Inflammatory macrophage treated with lipopolysaccharide for 1 hour (primary cell): ENCODE measurements at regions not wholly inside any gene's neighbourhood (a gene's known extent, or its start where the extent isn't known, plus 50 kb on each side); places are given as distances from the start of the nearest gene placed in this dataset.
A peak's percentile ranks its signal among the peaks of the same experiment; 100 is the strongest.

Experiments used
- DNase-seq, 2 donors: peaks; one replicate each; pipeline ENCODE4 v3.0.0-alpha.2; 2020 to 2022

DNA sequence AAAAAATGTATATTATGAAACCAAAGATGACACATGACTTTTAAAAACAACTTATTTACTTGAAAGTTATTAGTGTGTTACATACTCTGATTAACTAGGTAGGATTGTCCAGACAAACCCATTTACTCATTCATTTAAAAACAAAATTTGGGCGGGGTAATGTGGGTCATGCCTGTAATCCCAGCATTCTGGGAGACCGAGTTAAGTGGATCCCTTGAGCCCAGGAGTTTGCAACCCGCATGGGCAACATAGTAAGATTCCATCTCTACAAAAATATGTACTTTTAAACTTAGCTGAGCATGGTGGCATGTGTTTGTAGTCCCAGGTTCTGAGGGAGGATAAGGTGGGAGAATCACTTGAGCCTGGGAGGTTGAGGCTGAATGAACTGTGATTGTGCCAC, 1414.7 kb downstream of the PLA2G4A start:
- no peak for DNase-seq

DNA sequence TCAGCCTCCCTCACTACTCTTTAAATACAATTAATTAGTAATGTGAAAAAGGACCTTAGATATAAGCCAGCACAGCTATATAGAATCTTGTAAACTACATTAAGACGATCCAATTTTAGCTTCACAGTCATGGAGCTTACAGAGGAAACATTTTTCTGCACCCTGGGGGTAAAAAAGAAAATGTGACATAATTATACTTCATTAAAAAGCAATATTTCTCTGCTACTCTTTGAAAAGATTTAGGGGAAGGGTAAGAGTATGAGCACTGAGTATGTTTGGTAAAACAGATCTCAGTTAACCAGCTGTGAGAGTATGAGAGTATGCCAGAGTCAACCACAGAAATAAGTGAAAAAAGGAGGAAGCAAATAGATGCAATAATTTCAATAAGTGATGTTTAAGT, 1415.9 kb downstream of the PLA2G4A start:
- no peak for DNase-seq

DNA sequence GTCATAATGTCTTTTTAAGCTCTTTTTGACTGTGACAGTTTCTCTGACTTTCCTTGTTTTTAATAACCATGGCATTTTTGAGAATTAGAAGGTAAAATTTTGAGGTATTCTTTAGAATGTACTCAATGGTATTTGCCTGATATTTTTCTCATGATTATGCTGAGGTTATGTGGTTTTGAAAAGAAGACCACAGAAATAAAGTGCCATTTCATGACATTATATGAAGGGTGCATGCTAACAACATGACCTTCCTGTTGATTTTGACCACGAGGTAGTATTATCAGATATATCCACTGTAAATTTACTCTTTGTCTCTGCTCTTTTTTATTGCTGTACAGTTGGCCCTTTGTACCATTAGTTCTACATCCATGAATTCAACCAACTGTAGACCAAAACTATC, 1418.5 kb downstream of the PLA2G4A start:
- DNase-seq, result no peak

- peak; percentile 48 to 77 for DNase-seq
Observed at GRCh38 chr1:188249811-188250210, 1421.1 kb downstream of the PLA2G4A start.

- DNase-seq, result no peak
Observed at GRCh38 chr1:188251036-188251435, 1422.3 kb downstream of the PLA2G4A start.

- no peak for DNase-seq
Observed at GRCh38 chr1:188261849-188262248, 1433.1 kb downstream of the PLA2G4A start.

DNA sequence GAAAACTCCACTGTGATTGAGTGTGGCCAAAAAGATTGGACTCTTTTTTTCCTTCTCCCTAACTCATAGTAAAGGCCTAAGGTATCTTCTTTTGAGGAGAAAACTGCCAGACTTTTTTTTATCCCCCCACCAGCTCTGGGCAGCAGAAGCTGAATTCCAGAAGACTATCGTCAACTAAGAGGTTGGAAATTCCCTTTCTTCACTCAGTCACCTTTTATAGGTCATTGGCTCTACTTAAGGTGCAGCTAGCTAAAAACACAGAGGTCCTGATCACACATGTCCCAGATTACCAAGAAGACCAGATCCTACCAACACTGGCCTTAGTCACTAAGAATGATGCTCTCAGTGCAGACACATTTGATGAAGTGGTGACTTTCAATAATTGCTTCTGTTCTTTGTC, 1441.2 kb downstream of the PLA2G4A start:
- DNase-seq, result no peak

DNA sequence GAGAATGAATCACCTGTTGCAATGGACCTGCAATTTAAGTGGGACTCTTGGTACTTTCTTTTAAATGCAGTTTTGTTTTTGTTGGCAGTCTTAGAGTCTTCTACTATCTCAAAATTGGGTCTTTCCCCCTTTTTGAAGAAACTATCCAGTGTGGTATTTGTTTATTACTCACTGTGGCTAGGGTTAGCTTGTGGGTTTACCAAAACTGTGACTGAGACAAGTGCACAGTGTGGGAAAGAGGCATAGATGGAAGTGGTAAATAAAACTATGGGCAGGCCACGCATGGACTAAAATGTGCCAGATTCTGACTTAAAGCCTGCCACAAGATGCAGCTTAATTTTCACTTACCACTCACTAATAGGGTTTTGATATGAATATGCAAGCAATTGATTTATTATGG, 1441.7 kb downstream of the PLA2G4A start:
- DNase-seq, result no peak

- no peak for DNase-seq
Observed at GRCh38 chr1:188277771-188278170, 1449.0 kb downstream of the PLA2G4A start.

DNA sequence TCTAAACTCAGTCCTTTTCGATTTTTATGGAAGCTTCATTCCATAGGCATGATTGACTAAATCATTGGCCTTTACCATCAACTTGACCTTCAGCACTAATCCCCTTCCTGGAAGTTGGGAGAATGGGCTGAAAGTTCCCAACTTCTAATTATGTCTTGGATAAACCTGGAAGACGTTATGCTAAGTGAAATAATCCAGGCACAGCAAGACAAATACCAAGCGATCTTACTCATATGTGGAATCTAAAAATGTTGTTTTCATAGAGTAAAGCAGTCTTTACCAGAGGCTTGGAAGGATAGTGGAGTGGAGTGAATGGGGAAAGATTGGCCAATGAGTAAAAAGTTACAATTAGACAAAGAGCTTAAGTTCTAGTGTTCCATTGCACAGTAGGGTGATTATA, 1453.2 kb downstream of the PLA2G4A start:
- DNase-seq, result no peak

- DNase-seq, result no peak
Observed at GRCh38 chr1:188295157-188295556, 1466.4 kb downstream of the PLA2G4A start.

DNA sequence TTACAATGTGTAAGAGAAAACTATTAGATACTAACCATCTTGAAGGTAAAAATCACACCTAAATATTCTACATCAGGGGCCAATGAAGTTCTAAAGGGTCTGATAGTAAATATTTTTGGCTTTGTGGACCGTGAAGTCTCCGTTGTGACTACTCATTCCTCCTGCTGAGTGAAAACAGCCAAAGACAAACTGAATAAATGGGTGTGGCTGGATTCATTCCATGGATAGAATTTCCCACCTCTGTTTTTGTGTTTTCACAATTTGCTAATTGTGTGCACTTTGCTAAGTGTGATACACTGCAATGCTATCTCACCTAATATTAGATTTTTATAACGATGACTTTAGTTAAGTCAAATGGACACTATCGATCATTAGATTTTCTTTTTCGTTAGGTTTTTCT, 1474.0 kb downstream of the PLA2G4A start:
- DNase-seq, result no peak

DNA sequence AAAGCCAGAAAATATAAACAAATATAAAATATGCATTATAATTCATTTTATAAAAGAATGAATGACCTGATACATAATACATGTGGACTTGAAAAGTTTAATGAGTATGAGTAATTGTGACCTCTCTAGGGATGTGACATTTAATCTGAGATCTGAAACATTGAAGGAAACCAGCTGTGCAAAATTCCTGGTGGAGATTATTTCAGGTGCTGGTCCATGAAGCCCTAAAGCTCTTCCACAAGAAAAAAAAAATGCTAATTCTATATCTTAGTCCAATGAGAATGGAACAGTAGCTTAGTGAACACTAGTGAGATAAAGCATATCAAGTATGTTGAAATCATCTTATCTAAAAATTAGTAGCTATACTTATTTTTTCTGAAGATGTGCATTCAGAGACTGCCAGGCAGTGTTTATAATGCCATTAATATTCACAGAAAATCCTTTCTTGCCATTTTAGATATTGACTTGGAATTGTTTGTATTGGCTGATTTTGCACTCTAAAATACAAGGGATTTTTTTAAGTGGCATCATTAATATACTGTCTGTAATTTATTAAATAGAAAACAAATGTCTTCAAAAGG, 1485.9 kb downstream of the PLA2G4A start:
- no peak for DNase-seq

GRCh38 chr1:188317894-188318293, 1489.1 kb downstream of the PLA2G4A start:
- no peak for DNase-seq

GRCh38 chr1:188325211-188325610, 1496.5 kb downstream of the PLA2G4A start:
- no peak for DNase-seq

GRCh38 chr1:188343914-188344313, 1515.2 kb downstream of the PLA2G4A start:
- DNase-seq, result no peak

DNA sequence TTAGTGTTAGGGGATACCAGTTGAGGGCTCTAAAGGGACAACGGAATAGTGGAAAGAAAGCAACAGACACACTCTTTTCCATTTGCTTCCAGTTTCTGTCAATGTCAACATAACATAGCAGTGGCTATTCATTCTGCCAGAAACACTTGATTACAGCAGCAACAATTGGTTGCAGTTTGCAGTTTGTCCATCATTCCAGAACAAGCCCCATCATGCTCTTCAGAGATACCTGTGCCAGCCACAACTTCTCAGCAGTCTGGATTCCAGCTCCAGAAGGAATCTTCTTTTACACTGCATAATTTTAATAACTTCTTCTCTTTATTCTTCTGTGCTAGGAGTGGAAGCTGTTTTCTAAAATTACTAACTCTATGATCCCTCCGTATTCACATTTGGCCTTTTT, 1521.4 kb downstream of the PLA2G4A start:
- DNase-seq, result no peak

- no peak for DNase-seq
Observed at GRCh38 chr1:188355082-188355481, 1526.3 kb downstream of the PLA2G4A start.

DNA sequence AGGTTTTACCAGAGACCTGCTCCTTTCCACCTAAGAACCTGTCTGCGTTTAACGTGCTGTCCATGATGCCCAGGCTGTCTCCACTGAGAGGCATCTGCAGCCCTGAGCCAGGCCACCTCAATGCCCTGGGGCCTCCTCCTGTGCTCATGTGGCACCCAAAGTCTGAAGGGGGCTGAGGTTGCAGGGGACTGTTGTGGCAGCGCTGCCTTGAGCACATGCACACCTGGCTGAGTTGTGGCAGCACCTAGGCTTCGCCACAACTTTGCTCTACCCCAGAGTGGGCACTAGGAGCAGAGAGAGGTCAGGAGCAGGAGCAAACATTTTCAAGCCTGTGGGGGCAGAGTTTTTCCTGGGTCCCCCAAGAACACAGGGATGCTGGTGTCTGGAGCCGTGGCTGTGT, 1527.1 kb downstream of the PLA2G4A start:
- no peak for DNase-seq

GRCh38 chr1:188359315-188359714, 1530.6 kb downstream of the PLA2G4A start:
- DNase-seq, result no peak

- DNase-seq, result no peak
Observed at GRCh38 chr1:188363943-188364342, 1535.2 kb downstream of the PLA2G4A start.

- no peak for DNase-seq
Observed at GRCh38 chr1:188364927-188365449, 1536.2 kb downstream of the PLA2G4A start.

DNA sequence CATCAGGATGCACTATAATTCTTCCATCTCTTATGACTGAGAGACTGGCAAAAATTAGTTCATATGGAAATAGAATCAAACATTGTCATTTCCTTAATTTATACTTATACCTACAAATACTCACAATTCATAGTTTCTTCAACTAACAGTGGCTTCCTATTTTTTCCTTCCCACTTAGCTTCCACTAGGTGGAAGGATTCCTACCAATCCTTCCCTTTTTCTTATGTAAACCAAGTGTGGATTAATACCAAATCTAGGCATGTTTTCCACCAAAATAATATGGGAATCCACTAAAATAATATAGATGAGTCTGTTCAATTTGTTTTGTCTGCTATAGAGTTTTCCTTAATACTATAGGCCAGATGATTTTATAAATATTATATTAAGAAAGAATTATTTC, 1537.1 kb downstream of the PLA2G4A start:
- no peak for DNase-seq

GRCh38 chr1:188367661-188368060, 1538.9 kb downstream of the PLA2G4A start:
- DNase-seq, result no peak

GRCh38 chr1:188371295-188371806, 1542.6 kb downstream of the PLA2G4A start:
- DNase-seq, result no peak
